Retinal pigment epithelial cell (primary cell): ENCODE measurements at regions not wholly inside any gene's neighbourhood (a gene's known extent, or its start where the extent isn't known, plus 50 kb on each side); places are given as distances from the start of the nearest gene placed in this dataset.

Experiments used
- DNase-seq: peaks from one replicate; pipeline ENCODE4 v3.0.0-alpha.2; 2010; ENCODE audit warnings: low read depth
- H3K4me3 ChIP-seq: 2 replicates; pipeline ENCODE4 v1.5.1; 2011; ENCODE audit warnings: mild to moderate bottlenecking, low read length, control low read depth, moderate library complexity
- CTCF ChIP-seq: conservative IDR thresholded peaks from 2 replicates; pipeline ENCODE4 v1.5.1; 2011; ENCODE audit warnings: low read depth, low read length, control low read depth, inconsistent platforms

GRCh38 chr13:62234780-62235440, 819.3 kb upstream of the PCDH20 start:
- H3K4me3 ChIP-seq, result no peak overlapping the region
- TF ChIP-seq CTCF, result no peak
- DNase-seq, result no peak

GRCh38 chr13:62210951-62211350, 795.3 kb upstream of the PCDH20 start:
- TF ChIP-seq CTCF, result no peak
- H3K4me3 ChIP-seq, result no peak overlapping the region
- DNase-seq, result no peak

- DNase-seq, result no peak
- H3K4me3 ChIP-seq, result no peak overlapping the region
- no peak for TF ChIP-seq CTCF
These were observed 793.9 kb upstream of the PCDH20 start for GRCh38 chr13:62209529-62209928.

GRCh38 chr13:62207388-62207787, 791.7 kb upstream of the PCDH20 start:
- no peak overlapping the region for H3K4me3 ChIP-seq
- DNase-seq, result no peak

GRCh38 chr13:62206165-62206564, 790.5 kb upstream of the PCDH20 start:
- DNase-seq, result no peak
- TF ChIP-seq CTCF, result no peak
- H3K4me3 ChIP-seq, result no peak overlapping the region

More at GRCh38 chr13:62207388-62207787, 791.7 kb upstream of the PCDH20 start:
- TF ChIP-seq CTCF, result no peak

GRCh38 chr13:62205273-62205672, 789.6 kb upstream of the PCDH20 start:
- no peak for DNase-seq
- H3K4me3 ChIP-seq, result no peak overlapping the region
- no peak for TF ChIP-seq CTCF

- no peak overlapping the region for H3K4me3 ChIP-seq
- no peak for TF ChIP-seq CTCF
- DNase-seq, result no peak
These were observed 778.7 kb upstream of the PCDH20 start for GRCh38 chr13:62194371-62194770.
